ENCODE measurements at regions not wholly inside any gene's neighbourhood (a gene's known extent, or its start where the extent isn't known, plus 50 kb on each side); places are given as distances from the start of the nearest gene placed in this dataset.
"Not testable (repeated sequence)": the region's sequence is repeated elsewhere in the genome, so short reads cannot be mapped to it uniquely, and the experiment has no call there.

- DNase-seq: no peak
Measured at GRCh38 chr10:33952692-33953360, 618.4 kb upstream of the NRP1 start.

DNA sequence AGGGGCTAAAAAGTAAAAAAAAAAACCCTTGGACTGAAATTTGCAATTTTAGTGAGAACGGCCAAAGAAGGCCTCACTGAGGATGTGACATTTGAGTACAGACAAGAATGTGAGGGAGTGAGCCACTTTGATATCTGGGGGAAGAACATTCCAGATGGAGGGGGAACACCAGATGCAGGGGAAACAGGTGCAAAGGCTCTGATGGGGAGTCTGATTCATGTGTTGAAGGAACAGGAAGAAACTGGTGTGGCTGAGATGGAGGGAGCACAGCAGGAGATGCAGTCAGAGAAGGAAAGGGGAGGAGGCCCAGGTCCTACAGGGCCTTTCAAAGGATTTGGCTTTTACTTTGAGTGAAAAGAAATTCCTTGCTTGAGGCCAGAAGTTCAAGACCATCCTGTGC, 615.7 kb upstream of the NRP1 start:
- DNase-seq: no peak

GRCh38 chr10:33947544-33947943, 613.1 kb upstream of the NRP1 start:
- DNase-seq: no peak

GRCh38 chr10:33945051-33945450, 610.6 kb upstream of the NRP1 start:
- DNase-seq: no peak

DNA sequence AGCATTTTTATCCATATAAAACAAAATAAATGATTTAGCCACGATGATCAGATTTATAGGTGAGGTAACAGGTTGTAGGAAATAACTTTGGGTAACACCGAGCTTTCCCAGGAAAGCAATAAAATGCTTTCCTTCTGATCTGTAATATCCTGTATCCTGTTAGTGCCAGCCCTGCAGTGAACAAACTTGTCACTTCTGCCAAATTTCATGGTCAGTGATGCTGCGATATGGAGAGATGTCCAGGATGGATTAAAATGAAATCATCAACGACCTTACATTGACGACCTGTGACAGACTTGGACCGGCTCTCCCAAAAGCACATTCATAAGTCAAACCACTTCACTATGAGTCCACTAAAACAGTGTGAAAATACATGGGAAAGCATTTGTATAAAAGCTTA, 608.0 kb upstream of the NRP1 start:
- no peak for DNase-seq

DNA sequence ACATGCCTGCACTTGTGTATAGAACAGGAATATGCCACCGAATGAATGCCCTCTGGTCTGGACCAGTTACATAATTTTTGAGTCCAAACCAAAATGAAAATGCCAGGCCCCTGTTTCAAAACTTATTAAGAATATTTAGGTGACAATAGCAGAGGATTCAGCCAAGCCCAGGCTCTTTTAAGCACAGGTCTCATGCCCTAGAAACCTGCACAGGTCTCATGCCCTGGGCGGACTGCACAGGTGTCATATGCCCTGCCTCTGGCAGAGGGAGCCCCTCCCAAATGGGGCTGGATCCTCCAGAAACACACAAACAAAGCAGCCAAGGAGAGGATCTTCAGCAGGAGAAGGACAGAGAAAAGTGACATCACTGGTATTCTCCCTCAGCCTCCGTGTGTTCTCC, 605.4 kb upstream of the NRP1 start:
- DNase-seq: no peak

GRCh38 chr10:33939410-33939809, 604.9 kb upstream of the NRP1 start:
- DNase-seq: no peak

GRCh38 chr10:33938001-33938400, 603.5 kb upstream of the NRP1 start:
- no peak for DNase-seq

GRCh38 chr10:33937036-33937730, 602.7 kb upstream of the NRP1 start:
- DNase-seq: no peak

DNA sequence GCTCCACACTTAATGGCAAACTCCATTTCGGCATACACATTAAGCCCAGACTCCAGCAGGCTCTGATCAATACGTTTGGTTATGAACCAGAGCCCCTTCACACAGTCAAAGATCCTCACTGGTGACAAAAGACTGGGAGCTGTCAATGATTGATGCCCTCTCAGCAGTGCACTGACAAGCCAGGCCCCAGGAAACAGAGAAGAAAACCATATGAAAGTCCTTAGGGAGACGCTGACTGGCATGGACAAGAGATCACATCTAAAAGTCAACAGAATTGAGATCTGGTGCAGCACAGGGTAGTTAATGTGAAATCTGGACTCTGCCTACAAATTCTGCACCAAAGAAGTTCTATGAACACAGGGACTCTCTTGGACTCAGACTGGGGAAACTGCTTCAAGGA, 600.9 kb upstream of the NRP1 start:
- no peak for DNase-seq

DNA sequence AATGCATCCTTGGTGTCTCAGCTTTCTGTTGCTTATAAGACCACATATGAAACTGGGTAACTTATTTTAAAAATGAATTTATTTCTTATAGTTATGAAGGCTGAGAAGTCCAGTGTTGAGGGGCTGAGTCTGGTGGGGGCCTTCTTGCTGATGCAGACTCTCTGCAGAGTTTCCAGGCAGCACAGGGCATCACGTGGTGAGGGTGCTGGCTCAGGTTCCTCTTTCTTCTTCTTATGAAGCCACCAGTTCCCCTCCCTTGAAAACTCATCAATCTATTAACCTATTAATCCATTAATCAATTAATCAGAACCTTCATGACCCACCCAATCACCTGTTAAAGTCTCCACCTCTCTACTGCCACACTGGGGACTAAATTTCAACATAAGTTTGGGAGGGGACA, 595.6 kb upstream of the NRP1 start:
- no peak for DNase-seq

DNA sequence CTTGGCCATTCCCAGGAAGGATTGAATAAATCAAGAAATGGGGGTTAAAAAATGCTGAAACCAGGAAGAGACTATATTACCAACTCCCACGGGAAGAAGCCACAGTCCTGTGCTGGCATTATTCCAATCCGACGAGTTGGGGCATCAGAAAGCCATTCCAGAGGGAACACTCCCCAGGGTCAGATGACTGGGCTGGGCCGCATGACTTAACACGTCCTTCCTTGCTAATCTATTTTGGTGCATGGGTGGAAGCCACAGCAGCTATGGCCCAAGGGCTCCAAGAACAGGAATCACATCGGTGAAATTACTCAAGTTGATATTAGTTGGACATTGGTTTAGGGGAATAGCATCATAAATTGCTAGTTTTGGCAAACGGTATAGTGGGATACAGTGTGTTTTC, 592.9 kb upstream of the NRP1 start:
- no peak for DNase-seq

GRCh38 chr10:33921970-33922605, 587.6 kb upstream of the NRP1 start:
- no peak for DNase-seq

DNA sequence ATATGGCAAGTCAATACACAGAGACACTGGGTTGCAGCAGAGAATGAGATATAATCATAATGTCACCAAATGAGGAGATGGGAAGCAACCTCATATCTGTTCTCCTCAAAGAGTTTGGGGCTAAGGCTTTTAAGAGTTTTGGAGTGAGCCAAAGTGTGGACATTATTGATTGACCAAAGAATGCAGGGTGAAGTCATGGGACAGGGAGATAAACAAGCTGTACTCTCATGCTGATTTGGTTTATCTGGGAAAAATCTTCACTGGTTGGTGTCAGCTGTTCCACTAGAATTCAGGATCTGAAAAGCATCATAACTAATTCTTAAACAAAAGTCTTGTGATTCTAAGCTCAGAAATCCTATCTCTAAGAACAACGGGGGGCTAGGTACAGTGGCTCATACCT, 585.9 kb upstream of the NRP1 start:
- DNase-seq: no peak

DNA sequence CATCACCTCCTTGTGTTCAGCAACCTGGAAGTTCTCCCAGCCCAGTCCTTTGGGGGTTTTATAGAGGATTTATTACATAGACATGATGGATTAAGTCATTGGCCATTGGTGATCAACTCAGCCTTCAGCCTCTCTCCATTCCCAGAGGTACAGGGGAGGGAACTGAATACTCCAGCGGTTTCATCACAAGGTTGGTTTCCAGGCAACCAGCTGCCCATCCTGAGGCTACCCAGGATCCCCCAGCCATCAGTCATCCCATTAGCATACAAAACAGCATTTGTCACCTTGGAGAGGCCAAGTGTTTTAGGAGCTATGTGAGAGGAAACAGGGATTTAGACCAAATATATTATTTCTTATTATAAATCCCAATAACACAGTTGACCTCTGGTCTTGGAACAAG, 584.8 kb upstream of the NRP1 start:
- no peak for DNase-seq

DNA sequence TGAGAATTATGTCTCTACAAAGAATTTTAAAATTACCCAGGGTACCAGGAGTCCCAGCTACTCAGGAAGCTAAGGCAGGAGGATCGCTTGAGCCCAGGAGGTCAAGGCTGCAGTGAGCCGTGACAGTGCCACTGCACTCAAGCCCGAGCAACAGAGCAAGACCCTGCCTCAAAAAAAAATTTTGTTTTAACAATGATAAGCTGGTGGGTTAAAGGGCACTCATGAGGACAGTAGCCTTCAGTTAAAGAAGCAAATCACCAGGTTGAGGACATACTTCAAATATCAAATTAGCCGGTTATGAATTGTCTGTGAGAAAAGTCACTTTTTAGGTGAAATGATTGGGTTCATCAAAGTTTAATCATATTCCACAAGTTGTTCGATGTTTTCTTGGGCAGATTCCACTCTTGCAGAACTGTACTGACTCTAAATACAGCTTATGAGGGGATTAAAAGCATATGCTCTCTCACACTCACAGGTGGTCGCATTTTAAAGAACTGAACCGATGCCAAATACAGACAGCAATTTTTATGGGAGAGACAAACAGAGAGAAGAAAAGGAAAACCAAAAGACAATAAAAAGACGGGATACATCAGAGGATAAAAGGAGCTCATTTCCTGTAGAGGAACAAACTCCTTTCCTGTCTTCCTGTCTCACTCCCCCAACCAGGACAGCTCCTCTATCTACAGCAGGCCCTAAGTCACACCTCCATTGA, 582.8 kb upstream of the NRP1 start:
- no peak for DNase-seq

DNA sequence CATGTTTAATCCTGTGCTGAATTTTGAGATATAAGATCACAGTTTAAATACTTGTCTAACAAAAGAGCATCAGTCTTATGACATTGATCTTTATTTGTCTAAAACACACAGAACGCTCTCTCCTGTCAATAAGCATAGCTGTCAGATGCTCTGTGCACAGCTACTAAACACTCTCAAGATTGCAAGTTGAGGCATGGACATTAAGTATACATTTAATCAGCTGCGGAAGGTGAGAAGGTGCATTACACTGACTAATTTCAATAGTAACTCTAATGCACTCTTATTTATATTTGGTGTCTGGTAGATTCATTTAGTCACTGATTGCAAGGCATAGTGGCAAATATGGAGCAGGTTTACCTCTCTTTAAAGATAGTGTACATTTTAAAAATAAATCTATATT, 580.3 kb upstream of the NRP1 start:
- no peak for DNase-seq

DNA sequence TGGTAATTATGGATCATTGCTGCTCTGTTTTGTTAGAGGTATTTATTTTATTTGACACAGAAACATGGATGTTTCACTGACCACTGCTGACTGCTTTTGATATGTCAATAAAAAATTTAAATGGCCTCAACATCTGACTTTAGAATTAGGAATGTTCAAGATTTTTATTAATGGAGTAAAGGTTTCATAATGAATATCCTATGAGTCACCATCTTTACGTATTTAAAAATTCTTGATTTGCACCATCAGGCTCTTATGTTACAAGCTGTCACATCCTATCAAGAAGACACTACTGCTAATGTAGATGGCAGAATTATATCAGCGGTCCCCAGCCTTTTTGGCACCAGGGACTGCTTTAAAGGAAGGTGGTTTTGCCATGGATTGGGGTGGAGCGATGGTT, 578.7 kb upstream of the NRP1 start:
- no peak for DNase-seq

GRCh38 chr10:33909476-33909875, 575.0 kb upstream of the NRP1 start:
- DNase-seq: not testable (repeated sequence)

DNA sequence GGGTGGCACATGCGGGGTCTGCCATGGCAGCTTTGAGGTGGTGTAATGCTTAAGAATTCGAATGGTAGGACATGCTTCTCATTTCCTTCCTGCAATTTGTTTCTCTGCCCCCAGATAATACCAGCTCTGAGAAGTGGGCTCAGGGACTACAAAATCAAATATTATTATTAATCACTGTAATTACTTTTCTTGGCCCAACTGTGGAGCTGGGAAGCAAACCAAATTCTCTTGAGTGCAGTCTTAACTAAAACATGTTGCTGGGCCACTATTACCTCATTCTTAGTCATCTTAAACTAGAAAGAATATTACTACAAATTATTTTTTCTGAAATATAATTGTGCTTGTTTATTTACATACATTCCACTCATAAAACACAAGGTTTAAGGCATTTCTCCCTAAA, 566.7 kb upstream of the NRP1 start:
- DNase-seq: no peak

DNA sequence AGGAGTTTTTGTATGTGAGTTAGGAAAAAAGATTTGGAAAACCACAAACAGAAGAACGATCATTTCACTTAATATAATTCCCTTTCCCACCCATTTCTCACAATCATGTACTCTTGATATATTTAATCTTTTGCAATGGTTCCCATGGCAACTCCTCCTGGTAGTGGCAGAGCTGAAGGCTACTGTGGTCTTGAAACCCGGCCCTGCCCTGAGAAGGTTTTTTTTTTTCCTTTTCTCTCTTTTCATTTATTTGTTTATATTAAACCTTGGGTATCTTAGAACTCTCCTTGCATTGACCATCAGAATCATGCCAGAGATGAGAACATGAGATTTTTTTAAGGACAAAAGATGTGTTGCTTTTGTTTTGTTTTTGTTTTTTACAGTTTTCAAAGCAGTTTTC, 566.1 kb upstream of the NRP1 start:
- DNase-seq: no peak

DNA sequence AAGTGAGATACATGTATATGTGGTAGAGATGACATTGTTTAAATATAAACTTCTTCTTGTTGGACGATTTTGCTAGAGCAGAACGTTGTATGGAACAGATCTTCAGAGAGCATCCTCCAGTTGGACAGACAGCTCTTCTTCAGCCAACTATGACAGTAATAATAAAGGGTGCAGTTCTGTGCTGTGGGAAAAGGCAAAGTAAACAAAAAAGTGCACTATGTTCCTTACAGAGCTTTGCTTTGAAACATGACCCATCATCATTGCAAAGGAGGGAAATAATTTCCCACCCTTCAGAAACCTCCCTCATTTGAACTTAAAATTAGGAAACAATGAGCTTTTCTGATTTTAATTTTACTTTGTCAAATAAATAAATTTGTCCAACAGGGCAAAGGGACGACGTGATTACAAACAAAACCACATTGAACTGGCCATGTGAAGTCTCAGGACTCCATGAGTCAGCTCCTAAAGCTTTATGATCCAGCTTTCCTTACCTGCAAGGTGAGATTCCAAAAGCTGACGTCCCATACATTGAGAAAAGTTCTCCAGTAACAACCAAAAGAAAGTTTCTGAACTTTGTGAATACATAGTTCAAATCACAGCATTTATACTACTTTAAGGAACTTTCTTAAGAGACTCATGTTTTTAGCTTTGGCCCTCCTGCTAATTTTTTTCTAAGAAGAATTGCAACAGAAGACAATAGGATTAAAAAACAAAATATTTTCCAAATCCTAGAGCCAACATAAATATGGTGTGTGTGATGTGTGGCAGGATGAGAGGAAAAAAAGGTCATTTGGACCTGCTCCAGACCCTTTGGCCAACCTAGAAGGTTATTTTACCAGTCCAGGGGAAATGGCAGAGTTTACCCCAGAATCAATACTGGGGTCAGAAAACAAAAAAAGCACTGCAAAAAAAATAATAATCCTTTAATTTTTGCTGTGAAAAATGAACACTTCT, 565.4 kb upstream of the NRP1 start:
- no peak for DNase-seq

GRCh38 chr10:33897291-33897752, 562.9 kb upstream of the NRP1 start:
- peak; percentile 7 to 11 for DNase-seq
